Common myeloid progenitor, CD34-positive (primary cell): ENCODE measurements at regions not wholly inside any gene's neighbourhood (a gene's known extent, or its start where the extent isn't known, plus 50 kb on each side); places are given as distances from the start of the nearest gene placed in this dataset.
"Not testable (repeated sequence)": the region's sequence is repeated elsewhere in the genome, so short reads cannot be mapped to it uniquely, and the experiment has no call there.

Experiments used
- CTCF ChIA-PET: fragments of 350-600 bp; sonication (Branson Sonifier 250); formaldehyde crosslinking; loops from one replicate; lab custom pipeline; 2021; ENCODE audit warnings: antibody characterized with exemption; lab: Charles Lee
- POLR2A ChIA-PET: fragments of 350-600 bp; sonication (Branson Sonifier 250); formaldehyde crosslinking; loops from one replicate; lab custom pipeline; 2021; ENCODE audit warnings: antibody characterized with exemption; lab: Charles Lee
- DNase-seq, 3 donors: peaks; one replicate each; pipeline versions ENCODE4 v3.0.0 to v3.0.0-alpha.2; 2013
- H3K27ac ChIP-seq, 2 experiments: 1 replicate in 1 of 2; 2 replicates in 1 of 2; pipeline ENCODE4 v1.7.0; 2013; ENCODE audit warnings: inconsistent platforms in 2 of 2, low read length in 2 of 2, mild to moderate bottlenecking in 2 of 2, low read depth in 1 of 2, moderate library complexity in 1 of 2; ENCODE audit not compliant: severe bottlenecking in 2 of 2, insufficient read depth in 1 of 2, poor library complexity in 1 of 2
- H3K27me3 ChIP-seq, 5 experiments: replicated peaks in 2 of 5; 1 replicate in 3 of 5; 2 replicates in 2 of 5; pipeline versions ENCODE4 v1.6.1 to v1.7.0; 2013; ENCODE audit warnings: low read length in 4 of 5, mild to moderate bottlenecking in 2 of 5, moderate library complexity in 2 of 5, inconsistent platforms in 1 of 5; ENCODE audit not compliant: insufficient read depth in 5 of 5, control insufficient read depth in 4 of 5
- H3K36me3 ChIP-seq, 4 experiments: 1 replicate in 2 of 4; 2 replicates in 2 of 4; pipeline versions ENCODE4 v1.6.1 to v1.7.0; 2013; ENCODE audit warnings: low read length in 3 of 4, control low read depth in 1 of 4, mild to moderate bottlenecking in 1 of 4; ENCODE audit not compliant: control insufficient read depth in 4 of 4, insufficient read depth in 4 of 4
- H3K4me1 ChIP-seq, 4 experiments: 1 replicate in 3 of 4; 2 replicates in 1 of 4; pipeline versions ENCODE4 v1.6.1 to v1.7.1; 2013; ENCODE audit warnings: low read length in 3 of 4, mild to moderate bottlenecking in 3 of 4, control low read depth in 1 of 4, inconsistent platforms in 1 of 4, moderate library complexity in 1 of 4; ENCODE audit not compliant: control insufficient read depth in 4 of 4, insufficient read depth in 4 of 4; ENCODE audit errors: control extremely low read depth in 1 of 4
- H3K4me3 ChIP-seq, 7 experiments: 1 replicate in 4 of 7; 2 replicates in 3 of 7; pipeline versions ENCODE4 v1.5.1 to v1.7.0; 2013; ENCODE audit warnings: mild to moderate bottlenecking in 7 of 7, low read length in 6 of 7, moderate library complexity in 6 of 7, inconsistent platforms in 2 of 7, low read depth in 2 of 7, control low read depth in 1 of 7; ENCODE audit not compliant: insufficient read depth in 4 of 7, control insufficient read depth in 1 of 7; ENCODE audit errors: extremely low read depth in 1 of 7
- H3K9me3 ChIP-seq, 5 experiments: 1 replicate in 4 of 5; 2 replicates in 1 of 5; pipeline versions ENCODE4 v1.6.1 to v1.7.1; 2013; ENCODE audit warnings: low read length in 4 of 5, mild to moderate bottlenecking in 2 of 5, inconsistent platforms in 1 of 5, low read depth in 1 of 5, moderate library complexity in 1 of 5; ENCODE audit not compliant: control insufficient read depth in 4 of 5, insufficient read depth in 2 of 5; ENCODE audit errors: control extremely low read depth in 1 of 5
- WGBS: methylation state at CpG from one replicate; pipeline ENCODE4 v1.1.5; 2013; ENCODE audit not compliant: insufficient coverage; 5-methylcytosine and 5-hydroxymethylcytosine counted together

- Histone ChIP-seq H3K27me3 (no peaks in the 10 kb centered on the region), H3K9me3 (no peaks in the 10 kb centered on the region), H3K4me1 (no peaks in the 10 kb centered on the region), H3K27ac (no peak overlapping the region), H3K4me3 (no peak overlapping the region), H3K36me3 (no peaks in the 10 kb centered on the region)
- ChIA-PET CTCF (no interaction called here), POLR2A (no interaction called here)
- no peak for DNase-seq
- WGBS = 75% methylated on average over 1 of the region's 1 CpG
These were observed 713.1 kb downstream of the SI start for GRCh38 chr3:164365242-164365641.

- CTCF ChIA-PET = no interaction called here
- 51% methylated on average over 4 of the region's 6 CpGs for WGBS
These were observed 714.2 kb downstream of the SI start for GRCh38 chr3:164364111-164364510.

GRCh38 chr3:164360738-164361406 is 717.4 kb downstream of the SI start:
- no peak for DNase-seq
- Histone ChIP-seq H3K36me3 (no peaks in the 10 kb centered on the region), H3K27ac (no peak overlapping the region), H3K27me3 (no peaks in the 10 kb centered on the region), H3K4me1 (no peaks in the 10 kb centered on the region), H3K9me3 (no peaks in the 10 kb centered on the region), H3K4me3 (no peak overlapping the region)
- ChIA-PET POLR2A (no interaction called here), CTCF (no interaction called here)
- WGBS = 94% methylated on average over 5 of the region's 9 CpGs

More at GRCh38 chr3:164364111-164364510, 714.2 kb downstream of the SI start:
- no peak overlapping the region for H3K27ac ChIP-seq
- POLR2A ChIA-PET = no interaction called here
- no peaks in the 10 kb centered on the region for H3K4me1 ChIP-seq
- no peak overlapping the region for H3K4me3 ChIP-seq
- H3K27me3 ChIP-seq = no peaks in the 10 kb centered on the region
- no peaks in the 10 kb centered on the region for H3K36me3 ChIP-seq
- no peak for DNase-seq
- H3K9me3 ChIP-seq = no peaks in the 10 kb centered on the region

- H3K9me3 ChIP-seq = no peaks in the 10 kb centered on the region
- H3K36me3 ChIP-seq = no peaks in the 10 kb centered on the region
- ChIA-PET POLR2A (no interaction called here), CTCF (no interaction called here)
- WGBS = 87% methylated on average over 7 of the region's 10 CpGs
- no peak for DNase-seq
- H3K27me3 ChIP-seq = no peaks in the 10 kb centered on the region
- H3K4me3 ChIP-seq = no peak overlapping the region
- H3K27ac ChIP-seq = no peak overlapping the region
- H3K4me1 ChIP-seq = no peaks in the 10 kb centered on the region
These were observed 718.2 kb downstream of the SI start for GRCh38 chr3:164360078-164360578.

GRCh38 chr3:164352991-164353390 is 725.3 kb downstream of the SI start:
- H3K27me3 ChIP-seq = no peaks in the 10 kb centered on the region
- no peaks in the 10 kb centered on the region for H3K36me3 ChIP-seq
- H3K4me1 ChIP-seq = no peaks in the 10 kb centered on the region
- DNase-seq = no peak
- no peak overlapping the region for H3K4me3 ChIP-seq
- no peaks in the 10 kb centered on the region for H3K9me3 ChIP-seq
- no peak overlapping the region for H3K27ac ChIP-seq
- ChIA-PET CTCF (no interaction called here), POLR2A (no interaction called here)

GRCh38 chr3:164351131-164351530 is 727.2 kb downstream of the SI start:
- CTCF ChIA-PET = no interaction called here
- no peaks in the 10 kb centered on the region for H3K9me3 ChIP-seq
- DNase-seq = no peak

GRCh38 chr3:164342206-164342605 is 736.1 kb downstream of the SI start:
- POLR2A ChIA-PET, H3K27ac ChIP-seq, H3K9me3 ChIP-seq, DNase-seq, H3K4me3 ChIP-seq, H3K27me3 ChIP-seq, CTCF ChIA-PET, H3K36me3 ChIP-seq, H3K4me1 ChIP-seq: not testable (repeated sequence)
- 69% methylated on average over 2 of the region's 5 CpGs for WGBS

More at GRCh38 chr3:164351131-164351530, 727.2 kb downstream of the SI start:
- no peaks in the 10 kb centered on the region for H3K4me1 ChIP-seq
- H3K4me3 ChIP-seq = no peak overlapping the region
- H3K27ac ChIP-seq = no peak overlapping the region
- POLR2A ChIA-PET = no interaction called here
- H3K36me3 ChIP-seq = no peaks in the 10 kb centered on the region
- no peaks in the 10 kb centered on the region for H3K27me3 ChIP-seq
